Ishikawa (cell line): ENCODE measurements at regions not wholly inside any gene's neighbourhood (a gene's known extent, or its start where the extent isn't known, plus 50 kb on each side); places are given as distances from the start of the nearest gene placed in this dataset.

ENCODE experiments used
- CEBPB ChIP-seq: IDR thresholded peaks from 2 replicates; pipeline ENCODE4 v1.6.1; 2012
- CREB1 ChIP-seq: IDR thresholded peaks from 2 replicates; pipeline ENCODE4 v1.6.1; 2012; ENCODE audit warnings: low read depth
- EGR1 ChIP-seq: IDR thresholded peaks from 2 replicates; pipeline ENCODE4 v1.6.1; 2012
- EP300 ChIP-seq: IDR thresholded peaks from 2 replicates; pipeline ENCODE4 v1.6.1; 2012; ENCODE audit warnings: borderline replicate concordance
- FOXM1 ChIP-seq: IDR thresholded peaks from 2 replicates; pipeline ENCODE4 v1.6.1; 2012; ENCODE audit warnings: low read depth, borderline replicate concordance
- NFIC ChIP-seq: IDR thresholded peaks from 2 replicates; pipeline ENCODE4 v1.6.1; 2012
- RAD21 ChIP-seq: IDR thresholded peaks from 2 replicates; pipeline ENCODE4 v1.6.1; 2012; ENCODE audit warnings: low read depth
- REST ChIP-seq: IDR thresholded peaks from 2 replicates; pipeline ENCODE4 v1.6.1; 2012; ENCODE audit warnings: low read depth, mild to moderate bottlenecking
- TAF1 ChIP-seq: IDR thresholded peaks from 2 replicates; pipeline ENCODE4 v1.6.1; 2012; ENCODE audit warnings: low read depth, mild to moderate bottlenecking
- TCF12 ChIP-seq: IDR thresholded peaks from 2 replicates; pipeline ENCODE4 v1.6.1; 2012; ENCODE audit warnings: low read depth
- TEAD4 ChIP-seq: IDR thresholded peaks from 2 replicates; pipeline ENCODE4 v1.6.1; 2012
- USF1 ChIP-seq: IDR thresholded peaks from 2 replicates; pipeline ENCODE4 v1.6.1; 2012
- YY1 ChIP-seq: IDR thresholded peaks from 2 replicates; pipeline ENCODE4 v1.6.1; 2012; ENCODE audit warnings: low read depth
- ZBTB7A ChIP-seq: IDR thresholded peaks from 2 replicates; pipeline ENCODE4 v1.6.1; 2012; ENCODE audit warnings: low read depth
- TF ChIP-seq, protein P1 (sequence below): IDR thresholded peaks from 2 replicates; pipeline ENCODE4 v1.6.1; 2012

DNA sequence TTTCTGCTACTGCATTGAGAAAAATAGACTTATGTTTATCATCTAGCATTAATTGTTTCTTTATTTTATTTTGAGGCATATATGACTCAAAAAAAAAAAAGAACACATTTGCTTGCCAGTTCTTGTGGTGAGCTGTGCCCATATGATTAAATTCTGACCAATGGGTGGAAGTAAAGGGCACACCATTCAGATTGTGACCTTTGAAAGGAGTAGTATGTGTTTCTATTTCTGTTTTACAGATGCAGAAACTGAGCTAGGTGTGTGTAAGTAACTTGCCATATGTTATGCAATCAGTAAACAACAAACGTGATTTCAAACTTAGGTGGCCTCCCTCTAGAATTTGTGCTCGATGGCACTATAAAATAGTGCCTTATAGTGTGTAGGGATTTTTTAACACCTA, 368.1 kb upstream of the EDIL3 start:
- TF ChIP-seq TEAD4 (no peak), ZBTB7A (no peak), EGR1 (no peak), USF1 (no peak), CEBPB (no peak), EP300 (no peak), RAD21 (no peak), TCF12 (no peak), YY1 (no peak), FOXM1 (no peak), NFIC (no peak), CREB1 (no peak), TAF1 (no peak), REST (no peak)
- TF ChIP-seq, protein P1, sequence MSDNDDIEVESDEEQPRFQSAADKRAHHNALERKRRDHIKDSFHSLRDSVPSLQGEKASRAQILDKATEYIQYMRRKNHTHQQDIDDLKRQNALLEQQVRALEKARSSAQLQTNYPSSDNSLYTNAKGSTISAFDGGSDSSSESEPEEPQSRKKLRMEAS, result no peak

GRCh38 chr5:84748313-84748712, 363.6 kb upstream of the EDIL3 start:
- TF ChIP-seq EGR1, result no peak
- TF ChIP-seq REST, result no peak
- TF ChIP-seq FOXM1, result no peak
- TF ChIP-seq CEBPB, result no peak
- no peak for TF ChIP-seq TAF1
- TF ChIP-seq RAD21, result no peak
- no peak for TF ChIP-seq CREB1
- no peak for TF ChIP-seq TEAD4
- no peak for TF ChIP-seq USF1
- TF ChIP-seq NFIC, result no peak
- no peak for TF ChIP-seq YY1
- no peak for TF ChIP-seq TCF12
- TF ChIP-seq ZBTB7A, result no peak
- TF ChIP-seq, protein P1, result no peak
- no peak for TF ChIP-seq EP300

DNA sequence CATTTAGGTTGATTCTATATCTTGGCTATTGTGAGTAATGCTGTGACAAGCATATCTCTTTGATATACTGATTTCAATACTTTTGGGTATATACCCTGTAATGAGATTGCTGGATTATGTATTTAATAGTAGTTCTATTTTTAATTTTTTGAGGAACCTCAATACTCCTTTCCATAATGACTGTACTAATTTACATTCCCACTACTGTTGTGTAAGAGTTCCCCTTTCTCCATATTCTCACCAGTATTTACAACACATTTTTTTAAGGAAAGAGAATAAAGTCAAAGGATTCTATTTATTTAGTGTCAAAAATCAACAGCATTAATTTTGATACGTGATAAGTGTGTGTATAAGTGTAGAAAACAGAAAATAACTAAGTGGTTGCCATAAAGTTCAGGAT, 356.4 kb upstream of the EDIL3 start:
- TF ChIP-seq TAF1 (no peak), NFIC (no peak), RAD21 (no peak), EP300 (no peak), FOXM1 (no peak), YY1 (no peak), EGR1 (no peak)

DNA sequence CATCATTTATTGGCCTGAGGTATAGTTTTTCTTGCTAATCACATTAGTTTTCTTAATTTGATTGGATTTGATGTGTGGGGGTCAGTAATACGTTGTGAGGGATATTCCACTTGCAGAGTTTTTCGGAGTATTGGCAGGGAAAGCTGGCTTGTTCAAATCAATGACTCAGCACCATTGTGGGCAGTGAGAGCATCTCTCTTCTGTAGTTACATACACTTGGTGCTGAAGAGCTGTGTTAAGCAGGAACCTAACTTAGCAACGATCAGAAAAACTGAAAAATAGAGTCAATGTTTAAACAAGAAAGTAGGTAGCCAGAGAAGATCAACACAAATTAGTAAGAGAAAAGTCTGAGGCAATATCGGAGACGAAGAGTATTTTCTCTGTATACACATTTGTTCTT, 344.6 kb upstream of the EDIL3 start:
- TF ChIP-seq TEAD4 (no peak), EGR1 (no peak), ZBTB7A (no peak), CREB1 (no peak), YY1 (no peak), EP300 (no peak), RAD21 (no peak), REST (no peak), NFIC (no peak), FOXM1 (no peak)

GRCh38 chr5:84727708-84728107, 343.0 kb upstream of the EDIL3 start:
- TF ChIP-seq FOXM1 (no peak), CREB1 (no peak)
- TF ChIP-seq, protein P1, result no peak
